Jurkat, Clone E6-1 (cell line): ENCODE measurements at regions not wholly inside any gene's neighbourhood (a gene's known extent, or its start where the extent isn't known, plus 50 kb on each side); places are given as distances from the start of the nearest gene placed in this dataset.

Experiments
- DNase-seq: peaks from one replicate; pipeline ENCODE4 v3.0.0-alpha.2; 2011; ENCODE audit warnings: low read depth, low spot score
- H3K4me3 ChIP-seq: 2 replicates; pipeline ENCODE4 v1.5.1; 2011; ENCODE audit warnings: mild to moderate bottlenecking, low read length, control low read depth, moderate library complexity

GRCh38 chr1:163912170-163912884 is 590.6 kb downstream of the NUF2 start:
- no peak for DNase-seq
- H3K4me3 ChIP-seq = no peak overlapping the region

GRCh38 chr1:163914785-163915413 is 593.1 kb downstream of the NUF2 start:
- no peak overlapping the region for H3K4me3 ChIP-seq
- DNase-seq = peak; percentile 0

- DNase-seq = peak; percentile 9
- no peak overlapping the region for H3K4me3 ChIP-seq
Observed at GRCh38 chr1:163922743-163923201, 601.0 kb downstream of the NUF2 start.

GRCh38 chr1:163924041-163924440 is 602.3 kb downstream of the NUF2 start:
- DNase-seq = no peak
- no peak overlapping the region for H3K4me3 ChIP-seq

DNA sequence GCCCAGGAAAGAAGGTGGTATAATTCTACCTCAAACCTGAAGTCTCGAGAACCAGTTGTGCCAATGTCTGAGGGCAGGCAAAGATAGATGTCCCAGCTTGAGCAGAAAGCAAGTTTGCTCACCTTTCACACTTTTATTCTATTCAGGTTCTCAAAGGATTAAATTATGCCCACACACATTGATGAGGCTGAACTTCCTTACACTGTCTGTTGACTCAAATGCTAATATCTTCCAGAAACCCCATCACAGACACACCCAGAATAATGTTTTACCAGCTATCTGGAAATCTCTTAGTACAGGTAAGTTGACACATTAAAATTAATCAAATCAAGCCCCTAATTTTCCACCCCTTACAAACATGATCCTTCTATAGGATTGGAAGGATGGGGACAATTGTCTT is 605.7 kb downstream of the NUF2 start:
- H3K4me3 ChIP-seq = no peak overlapping the region

GRCh38 chr1:163928069-163928468 is 606.3 kb downstream of the NUF2 start:
- no peak overlapping the region for H3K4me3 ChIP-seq
- no peak for DNase-seq

More for the DNA sequence above, 605.7 kb downstream of the NUF2 start:
- no peak for DNase-seq

- DNase-seq = no peak
- no peak overlapping the region for H3K4me3 ChIP-seq
Observed at GRCh38 chr1:163928651-163929050, 606.9 kb downstream of the NUF2 start.

- no peak overlapping the region for H3K4me3 ChIP-seq
- DNase-seq = no peak
Observed at GRCh38 chr1:163932901-163933300, 611.1 kb downstream of the NUF2 start.

DNA sequence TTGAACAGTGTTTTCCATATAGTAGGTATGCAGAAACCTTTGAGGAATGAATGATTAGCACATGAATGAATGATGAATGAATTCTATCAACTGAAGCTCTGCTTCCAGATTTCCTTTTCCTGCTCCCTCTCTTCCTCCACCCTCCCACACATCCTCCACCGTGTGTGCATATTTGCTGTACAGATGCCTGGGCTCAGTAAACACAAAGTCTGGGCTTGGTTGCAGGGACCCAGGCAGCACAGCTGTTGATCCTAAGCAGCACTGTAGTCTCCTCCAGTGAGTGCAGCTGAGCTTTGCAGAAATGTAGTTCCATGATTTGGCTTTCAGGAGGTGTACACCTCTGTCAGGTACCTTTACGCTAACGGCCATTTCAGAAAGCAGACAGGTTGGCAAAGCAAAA is 611.7 kb downstream of the NUF2 start:
- DNase-seq = no peak
- H3K4me3 ChIP-seq = no peak overlapping the region

DNA sequence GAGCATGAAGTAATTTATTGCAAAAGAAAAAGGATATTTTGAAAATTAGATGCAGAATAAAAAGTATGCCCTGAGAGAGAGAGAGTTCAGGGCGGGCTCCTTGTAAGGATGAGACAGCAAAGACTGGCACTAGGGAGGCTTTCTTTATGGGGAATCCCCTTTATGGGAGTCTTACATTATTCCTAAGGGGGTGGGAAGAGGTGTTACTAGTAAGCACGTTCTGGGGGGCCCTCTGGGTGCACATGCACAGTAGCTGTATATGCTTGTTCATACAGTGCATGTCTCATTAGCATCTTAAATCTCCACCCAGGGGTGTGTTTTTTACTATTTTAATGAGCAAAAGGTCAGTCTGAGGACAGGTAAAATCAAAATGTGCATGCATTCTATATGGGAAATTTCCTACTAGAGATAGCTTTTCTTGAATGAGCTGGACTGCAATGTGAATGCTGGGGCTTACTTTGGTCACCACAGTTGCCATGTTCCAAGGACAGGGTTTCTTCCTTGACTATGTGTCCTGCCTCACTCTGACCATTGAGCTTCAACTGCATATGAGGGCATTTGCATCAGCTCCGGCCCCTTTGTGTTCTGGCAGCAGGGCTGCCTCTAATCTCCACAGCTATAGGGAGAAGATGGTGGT is 614.1 kb downstream of the NUF2 start:
- no peak overlapping the region for H3K4me3 ChIP-seq
- DNase-seq = no peak

DNA sequence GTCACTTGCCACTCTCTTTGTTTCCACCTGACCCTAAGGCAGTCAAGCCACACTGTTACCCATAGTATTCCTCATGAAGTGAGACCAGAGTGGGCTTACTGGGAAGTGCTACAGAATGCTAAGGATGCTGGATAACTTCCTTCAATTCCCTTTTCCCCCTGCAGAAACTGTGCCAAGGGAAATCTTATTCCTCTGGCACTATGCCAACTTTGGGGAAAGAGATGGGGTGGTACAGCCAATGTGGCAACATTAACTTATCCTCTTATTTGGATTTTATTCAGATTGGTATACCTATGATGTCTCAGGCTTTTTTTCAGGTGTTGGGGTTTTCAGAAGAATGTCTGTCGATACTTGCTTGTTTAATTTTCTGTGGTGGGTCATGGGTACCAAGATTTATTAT is 599.4 kb upstream of the PBX1 start:
- no peak overlapping the region for H3K4me3 ChIP-seq
- no peak for DNase-seq

DNA sequence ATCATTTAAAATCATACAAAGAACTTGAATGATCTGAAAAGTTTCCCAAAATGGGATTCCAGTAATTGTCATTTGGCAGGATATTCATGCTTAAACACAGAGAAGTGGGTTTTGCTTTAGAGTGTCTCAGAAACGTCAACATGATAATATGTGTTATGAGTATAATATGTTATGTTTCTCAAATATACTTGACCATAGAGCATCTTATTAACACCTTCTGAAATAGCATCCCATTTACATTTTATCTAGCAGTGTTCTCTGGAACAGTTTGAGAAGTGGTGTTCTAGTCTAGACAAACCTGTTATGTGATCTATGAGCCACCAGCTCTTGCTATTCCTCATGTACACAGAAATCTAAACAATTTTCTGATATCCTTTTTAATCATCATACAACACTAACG is 588.8 kb upstream of the PBX1 start:
- DNase-seq = no peak
- H3K4me3 ChIP-seq = no peak overlapping the region

DNA sequence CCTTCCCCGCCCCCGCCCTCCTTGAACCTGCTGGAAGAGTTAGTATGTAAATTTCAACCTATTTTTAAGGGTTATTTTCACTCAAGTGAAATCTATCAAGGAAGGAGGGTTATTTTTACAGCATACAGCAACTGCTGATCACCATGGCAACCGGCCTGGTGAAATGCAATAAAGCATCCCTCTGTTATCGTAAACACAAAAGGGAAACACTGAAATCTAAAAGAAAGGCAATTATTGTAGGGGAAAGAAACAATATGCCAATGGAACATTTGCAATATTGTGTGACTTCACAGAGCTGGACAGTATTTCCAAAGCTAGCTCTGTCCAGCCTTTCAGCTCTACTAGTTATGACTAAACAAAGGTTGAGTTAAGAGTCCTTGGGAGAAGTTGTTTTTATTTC is 588.3 kb upstream of the PBX1 start:
- DNase-seq = no peak
- no peak overlapping the region for H3K4me3 ChIP-seq

GRCh38 chr1:163973586-163973985 is 585.4 kb upstream of the PBX1 start:
- DNase-seq = no peak
- no peak overlapping the region for H3K4me3 ChIP-seq

- no peak for DNase-seq
Observed at GRCh38 chr1:163974120-163974519, 584.9 kb upstream of the PBX1 start.

GRCh38 chr1:163980394-163980793 is 578.6 kb upstream of the PBX1 start:
- H3K4me3 ChIP-seq = no peak overlapping the region
- DNase-seq = no peak

More at GRCh38 chr1:163974120-163974519, 584.9 kb upstream of the PBX1 start:
- no peak overlapping the region for H3K4me3 ChIP-seq

DNA sequence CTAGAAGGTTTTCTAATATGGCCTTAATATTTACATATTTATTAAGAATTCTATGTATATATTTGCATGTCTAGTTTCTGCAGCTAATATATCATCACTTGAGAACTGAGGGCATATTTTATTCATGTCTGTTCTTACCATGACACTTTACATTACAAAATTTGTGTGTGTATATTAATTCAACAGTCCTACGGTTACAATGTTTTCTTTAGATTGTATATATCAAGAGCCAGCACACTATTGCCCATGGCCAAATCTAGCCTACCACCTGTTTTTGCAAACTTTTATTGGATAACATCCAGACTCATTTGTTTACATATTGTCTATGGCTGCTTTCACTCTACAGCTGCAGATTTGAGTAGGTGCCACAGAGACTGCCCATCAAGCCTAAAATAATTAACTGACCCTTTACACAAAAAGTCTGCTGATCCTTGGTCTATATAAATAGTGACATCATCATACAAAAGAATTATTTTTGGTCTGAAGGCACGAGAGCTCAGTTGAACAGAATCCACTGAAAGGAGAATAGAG is 577.4 kb upstream of the PBX1 start:
- no peak overlapping the region for H3K4me3 ChIP-seq
- DNase-seq = no peak

- DNase-seq = no peak
- no peak overlapping the region for H3K4me3 ChIP-seq
Observed at GRCh38 chr1:163983097-163983496, 575.9 kb upstream of the PBX1 start.

DNA sequence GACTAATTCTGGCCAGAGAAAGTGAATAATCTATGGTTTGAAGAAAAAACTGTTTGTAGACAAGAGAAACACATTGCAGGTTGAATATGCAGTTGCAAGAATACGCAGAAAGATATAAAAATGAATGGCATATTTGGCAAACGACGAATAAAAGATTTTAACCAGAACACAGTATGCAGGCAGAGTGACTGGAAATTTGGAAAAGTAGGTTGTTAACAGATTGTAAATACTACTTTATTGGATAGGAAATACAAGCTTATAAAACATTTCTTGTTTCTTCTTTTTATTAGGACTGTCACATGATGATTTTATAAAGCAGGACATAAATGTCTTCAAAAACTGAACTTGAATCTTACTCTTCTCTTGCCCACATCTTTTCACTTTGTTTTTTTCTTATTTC is 573.3 kb upstream of the PBX1 start:
- no peak overlapping the region for H3K4me3 ChIP-seq
- DNase-seq = no peak

GRCh38 chr1:163999131-163999530 is 559.9 kb upstream of the PBX1 start:
- DNase-seq = no peak
- no peak overlapping the region for H3K4me3 ChIP-seq
